Astrocyte (in vitro differentiated cells and primary cell): ENCODE measurements at regions not wholly inside any gene's neighbourhood (a gene's known extent, or its start where the extent isn't known, plus 50 kb on each side); places are given as distances from the start of the nearest gene placed in this dataset.

Experiments used
- EZH2 ChIP-seq: IDR thresholded peaks from 2 replicates; pipeline ENCODE4 v1.6.1; 2012; ENCODE audit warnings: mild to moderate bottlenecking, low read length, inconsistent platforms; ENCODE audit not compliant: insufficient read depth
- TF ChIP-seq, protein P1 (sequence below): IDR thresholded peaks from 2 replicates; pipeline ENCODE4 v1.5.1; 2011; ENCODE audit warnings: low read depth, mild to moderate bottlenecking, inconsistent platforms, low read length, moderate library complexity; ENCODE audit not compliant: insufficient read depth

DNA sequence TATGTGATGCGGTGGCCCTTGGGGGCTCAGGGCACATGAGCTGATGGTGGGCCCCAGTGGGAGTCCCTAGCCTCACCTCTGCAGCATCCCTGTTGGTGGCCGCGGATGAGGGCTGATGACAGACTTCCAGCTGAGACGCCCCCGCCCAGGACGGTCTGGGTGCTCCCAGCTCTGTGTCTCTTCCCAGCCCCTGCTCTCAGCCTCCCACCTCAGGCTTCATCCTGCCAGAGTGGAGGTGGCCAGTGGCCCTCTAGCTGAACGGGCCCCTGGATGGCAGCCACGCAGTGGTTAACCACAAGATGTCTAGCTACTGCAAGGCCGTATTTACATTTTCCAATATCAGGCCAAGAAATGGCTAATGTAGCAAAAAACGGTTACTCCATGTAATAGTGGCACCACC is 205.3 kb upstream of the LINGO1 start:
- TF ChIP-seq, protein P1, sequence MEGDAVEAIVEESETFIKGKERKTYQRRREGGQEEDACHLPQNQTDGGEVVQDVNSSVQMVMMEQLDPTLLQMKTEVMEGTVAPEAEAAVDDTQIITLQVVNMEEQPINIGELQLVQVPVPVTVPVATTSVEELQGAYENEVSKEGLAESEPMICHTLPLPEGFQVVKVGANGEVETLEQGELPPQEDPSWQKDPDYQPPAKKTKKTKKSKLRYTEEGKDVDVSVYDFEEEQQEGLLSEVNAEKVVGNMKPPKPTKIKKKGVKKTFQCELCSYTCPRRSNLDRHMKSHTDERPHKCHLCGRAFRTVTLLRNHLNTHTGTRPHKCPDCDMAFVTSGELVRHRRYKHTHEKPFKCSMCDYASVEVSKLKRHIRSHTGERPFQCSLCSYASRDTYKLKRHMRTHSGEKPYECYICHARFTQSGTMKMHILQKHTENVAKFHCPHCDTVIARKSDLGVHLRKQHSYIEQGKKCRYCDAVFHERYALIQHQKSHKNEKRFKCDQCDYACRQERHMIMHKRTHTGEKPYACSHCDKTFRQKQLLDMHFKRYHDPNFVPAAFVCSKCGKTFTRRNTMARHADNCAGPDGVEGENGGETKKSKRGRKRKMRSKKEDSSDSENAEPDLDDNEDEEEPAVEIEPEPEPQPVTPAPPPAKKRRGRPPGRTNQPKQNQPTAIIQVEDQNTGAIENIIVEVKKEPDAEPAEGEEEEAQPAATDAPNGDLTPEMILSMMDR, result no peak
- no peak for TF ChIP-seq EZH2
